NCI-H345 (cell line): ENCODE measurements at regions not wholly inside any gene's neighbourhood (a gene's known extent, or its start where the extent isn't known, plus 50 kb on each side); places are given as distances from the start of the nearest gene placed in this dataset.

Experiments used
- DNase-seq: peaks from one replicate; lab custom pipeline; 2025; lab: John Stamatoyannopoulos, UW

DNA sequence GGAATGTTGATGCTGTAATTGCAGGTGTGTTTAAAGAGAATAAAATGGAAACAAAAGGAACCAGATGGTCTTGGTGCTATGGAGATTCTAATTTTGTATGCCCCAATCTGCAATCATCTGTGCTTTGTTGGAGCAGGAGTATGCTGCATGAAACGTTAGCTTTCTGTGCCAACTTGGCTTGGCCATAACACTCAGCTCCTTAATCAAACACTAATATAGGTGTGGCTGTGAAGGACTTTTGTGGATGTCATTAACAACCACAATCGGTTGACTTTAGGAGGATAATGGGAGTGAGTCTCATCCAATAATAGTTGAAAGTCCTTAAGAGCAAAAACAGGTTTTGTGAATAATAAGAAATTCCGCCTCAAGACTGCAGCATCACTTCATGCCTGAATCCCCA is 399.2 kb downstream of the NLGN4X start:
- no peak for DNase-seq

DNA sequence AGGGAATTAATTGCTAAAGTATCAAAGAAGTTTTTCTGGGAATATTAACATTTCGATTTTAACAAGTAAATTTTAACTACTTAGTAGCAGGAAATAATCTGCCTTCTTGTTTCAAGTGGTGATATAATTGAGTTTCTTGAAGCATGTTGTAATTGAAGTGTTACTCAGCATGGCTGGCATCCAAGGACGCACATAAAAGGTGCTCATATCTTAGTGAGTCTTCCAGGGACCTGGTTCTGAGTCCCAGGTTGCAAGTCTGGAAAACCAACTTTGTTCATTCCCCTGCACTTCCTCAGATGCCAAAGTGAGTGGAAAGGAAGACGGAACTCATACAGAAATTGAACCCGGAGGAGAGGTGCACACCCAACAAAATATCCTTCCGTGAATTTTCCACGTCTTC is 399.6 kb downstream of the NLGN4X start:
- DNase-seq = no peak

DNA sequence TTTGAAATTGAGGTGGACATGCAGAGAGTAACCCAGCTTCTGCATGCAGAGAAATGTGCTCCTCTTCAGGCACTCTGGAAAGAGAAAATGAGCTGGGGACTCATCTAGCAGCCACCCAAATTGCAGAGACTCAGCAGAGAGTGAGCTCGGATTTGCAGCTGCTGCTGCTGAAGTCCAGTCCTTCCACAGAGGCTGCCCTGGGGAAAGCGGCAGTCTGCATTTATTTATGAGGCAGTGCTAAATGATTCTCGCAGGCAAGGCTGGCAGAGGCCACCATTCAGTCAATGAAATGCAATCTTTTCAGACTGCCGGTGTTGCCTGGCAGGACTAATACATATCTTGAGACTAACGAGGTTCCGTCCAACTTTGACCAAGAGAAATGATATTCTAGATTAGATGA is 404.8 kb downstream of the NLGN4X start:
- DNase-seq = no peak

DNA sequence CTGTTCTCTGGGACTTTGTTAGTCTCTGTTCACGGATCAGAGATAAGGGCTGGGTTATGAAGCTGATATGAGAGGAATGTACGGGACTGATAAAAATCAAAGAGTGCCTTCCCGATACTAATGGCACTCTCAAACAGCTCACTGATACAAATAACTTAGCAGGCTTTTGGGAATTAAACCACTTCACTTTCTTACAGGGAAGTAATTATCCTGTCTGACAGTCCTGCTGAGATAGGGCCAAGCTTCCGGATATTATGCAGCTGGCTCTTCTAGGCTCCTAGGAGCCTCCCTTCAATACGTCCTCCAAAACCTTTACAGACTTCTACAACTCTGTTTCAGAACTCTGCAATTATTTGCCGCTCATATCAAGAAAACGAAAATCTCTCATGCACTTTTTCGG is 418.0 kb downstream of the NLGN4X start:
- no peak for DNase-seq

DNA sequence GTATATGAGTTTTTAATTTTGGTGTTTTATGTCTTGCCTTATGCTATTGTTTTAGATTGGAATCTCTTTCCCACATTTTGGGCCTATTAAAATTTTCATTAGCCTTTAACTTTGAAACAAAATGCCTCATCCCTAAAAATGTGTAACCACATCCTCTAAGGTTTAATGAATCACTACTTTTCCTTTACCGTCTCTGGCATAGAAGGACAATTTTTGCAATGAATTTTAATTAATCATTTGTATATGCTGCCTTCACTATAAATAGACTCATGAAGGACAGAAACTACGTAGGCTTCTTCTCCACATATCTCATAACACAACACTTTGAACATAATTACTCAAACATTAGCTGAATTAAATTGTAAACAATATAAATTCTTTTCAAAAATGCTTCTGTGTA is 421.5 kb downstream of the NLGN4X start:
- no peak for DNase-seq

DNA sequence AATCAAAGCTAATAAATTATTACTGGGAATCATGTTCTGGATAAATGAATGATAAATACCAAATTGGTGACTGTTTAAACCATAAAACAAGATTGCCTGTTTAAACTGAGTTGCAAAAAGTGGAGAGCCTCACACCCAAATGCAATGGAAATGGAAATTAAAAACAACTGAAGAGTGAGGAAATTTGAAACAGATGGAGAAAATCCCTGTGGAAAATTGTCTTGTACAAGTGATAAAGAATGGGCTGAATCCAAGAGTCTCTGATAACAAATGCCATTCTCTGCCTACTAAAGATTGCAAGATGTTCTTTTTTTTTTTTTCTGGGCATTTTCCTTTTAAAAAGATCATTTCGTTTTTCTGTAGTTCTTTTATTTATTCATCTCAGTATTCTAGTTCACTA is 426.3 kb downstream of the NLGN4X start:
- no peak for DNase-seq

DNA sequence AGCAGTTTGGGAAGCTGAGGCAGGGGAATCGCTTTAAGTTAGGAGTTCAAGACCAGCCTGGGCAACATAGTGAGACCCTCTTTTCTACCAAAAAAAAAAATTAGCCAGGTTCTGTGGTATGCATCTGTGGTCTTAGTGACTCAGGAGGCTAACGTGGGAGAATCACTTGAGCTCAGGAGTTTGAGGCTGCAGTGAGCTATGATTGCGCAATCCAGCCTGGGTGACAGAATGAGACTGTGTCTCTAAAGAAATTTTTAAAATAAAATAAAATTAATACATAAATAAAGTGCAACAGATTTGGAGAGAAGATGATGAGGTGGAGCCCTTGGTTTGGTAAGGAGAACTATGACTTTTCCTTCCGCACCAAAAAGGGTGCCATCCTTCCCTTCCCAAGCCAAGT is 436.9 kb downstream of the NLGN4X start:
- DNase-seq = no peak

DNA sequence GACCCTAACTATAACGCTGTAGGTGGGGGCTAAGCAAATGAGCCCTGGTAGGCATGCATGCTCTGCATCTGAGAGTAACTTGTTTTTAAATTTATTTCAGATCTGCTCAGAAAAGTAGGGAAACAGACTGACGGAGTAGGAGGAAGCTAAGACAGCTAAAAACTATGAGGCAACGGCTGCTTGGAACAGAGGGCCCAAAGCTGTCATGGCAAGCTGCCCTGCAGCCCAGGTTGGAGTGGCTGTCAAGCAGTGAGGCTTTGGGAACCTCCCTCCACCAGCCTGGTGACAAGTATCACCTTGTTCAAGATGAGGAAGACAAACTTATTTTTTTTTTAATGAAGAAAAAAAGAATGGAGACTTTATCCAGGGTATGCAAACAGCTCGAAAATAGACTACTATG is 439.8 kb downstream of the NLGN4X start:
- no peak for DNase-seq

DNA sequence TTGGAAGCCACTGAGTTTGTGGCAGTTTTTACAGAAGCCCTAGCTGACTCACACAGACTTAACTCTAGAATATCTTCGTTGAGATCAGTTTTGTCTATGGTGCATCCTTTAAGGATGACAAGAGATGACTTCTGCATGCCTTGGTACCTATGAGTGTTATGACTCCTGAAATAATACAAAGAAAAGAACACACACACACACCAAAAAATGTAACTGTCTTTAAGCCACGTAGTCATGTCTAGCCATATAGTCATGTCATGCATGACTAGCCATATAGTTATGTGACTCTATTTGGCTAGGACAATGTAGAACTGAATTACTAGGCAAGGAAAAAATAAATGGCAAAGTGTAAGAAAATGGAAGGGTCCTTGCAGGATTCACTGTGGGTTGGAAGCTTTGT is 447.8 kb downstream of the NLGN4X start:
- no peak for DNase-seq

DNA sequence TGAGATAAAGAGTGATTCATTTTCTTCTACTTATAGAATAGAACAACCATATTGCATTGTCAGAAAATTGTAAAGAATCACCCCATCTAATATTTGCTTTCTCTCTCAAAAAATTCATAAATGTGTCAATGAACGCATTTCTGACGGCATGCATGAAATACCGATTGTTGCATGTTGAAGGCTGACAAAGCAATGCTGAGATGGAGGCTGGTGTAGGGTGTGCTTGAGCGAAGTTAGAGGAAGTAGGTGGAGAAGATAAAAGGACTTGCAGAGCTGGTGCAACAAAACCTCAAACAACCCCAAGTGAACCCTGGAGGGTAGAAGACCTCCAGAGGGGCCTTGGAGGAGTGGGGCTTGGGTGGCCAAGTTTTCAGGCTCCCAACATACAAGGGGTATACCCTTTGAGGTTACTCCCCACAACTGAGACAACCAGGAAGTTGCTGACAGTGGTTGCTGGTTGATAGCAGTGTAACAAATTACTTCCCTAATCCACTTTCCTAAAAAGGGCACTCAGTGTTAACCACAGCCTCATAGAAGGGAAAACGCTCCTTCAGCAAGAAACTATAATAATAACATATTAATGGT is 452.7 kb downstream of the NLGN4X start:
- DNase-seq = no peak

DNA sequence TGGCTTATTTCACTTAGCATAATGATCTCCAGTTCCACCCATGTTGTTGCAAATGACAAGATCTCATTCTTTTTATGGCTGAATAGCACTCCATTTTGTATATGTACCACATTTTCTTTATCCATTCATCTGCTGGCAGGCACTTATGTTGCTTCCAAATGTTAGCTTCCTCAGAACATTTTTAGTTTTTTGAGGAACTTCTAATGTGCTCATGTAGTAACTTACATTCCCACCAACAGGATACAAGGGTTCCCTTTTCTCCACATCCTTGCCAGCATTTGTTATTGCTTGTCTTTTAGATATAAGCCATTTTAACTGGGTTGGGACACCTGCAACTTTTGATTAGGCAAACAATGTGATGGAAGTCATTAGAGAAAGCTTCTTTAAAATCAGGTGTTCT is 454.2 kb downstream of the NLGN4X start:
- DNase-seq = no peak

DNA sequence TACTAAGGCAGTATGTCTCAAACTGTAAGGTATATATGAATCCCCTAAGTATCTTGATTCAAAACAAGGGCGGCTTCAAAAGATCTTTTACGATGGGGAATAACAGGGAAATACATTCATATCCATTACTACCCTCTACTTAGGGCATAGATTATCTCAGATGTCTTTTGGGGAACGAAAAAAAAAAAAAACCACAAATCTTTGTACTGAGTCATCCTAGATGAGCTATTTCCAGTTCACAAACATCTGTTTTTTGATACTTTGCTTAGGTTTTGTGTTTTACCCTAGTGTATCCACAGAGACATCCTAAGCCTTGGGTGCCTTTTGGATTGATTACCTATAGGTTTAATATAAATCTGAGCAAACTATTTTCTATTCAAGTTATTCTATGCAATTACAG is 457.2 kb downstream of the NLGN4X start:
- no peak for DNase-seq

DNA sequence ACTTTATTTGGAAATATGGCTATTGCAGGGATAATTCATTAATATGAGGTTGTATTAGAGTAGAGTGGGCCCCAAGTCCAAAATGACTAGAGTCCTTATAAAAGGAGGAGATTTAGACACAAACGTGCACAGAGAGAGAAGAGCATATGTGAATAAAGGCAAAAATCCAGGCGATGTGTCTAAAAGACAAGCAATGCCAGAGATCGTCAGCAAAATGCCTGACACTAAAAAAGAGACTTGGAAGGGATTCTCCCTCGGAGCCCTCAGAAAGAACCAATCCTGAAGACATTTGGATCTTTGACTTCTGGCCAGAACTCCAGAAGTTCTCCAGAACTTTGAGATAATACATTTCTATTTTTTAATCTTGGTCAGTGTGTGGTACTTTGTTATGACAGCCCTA is 472.1 kb downstream of the NLGN4X start:
- no peak for DNase-seq

DNA sequence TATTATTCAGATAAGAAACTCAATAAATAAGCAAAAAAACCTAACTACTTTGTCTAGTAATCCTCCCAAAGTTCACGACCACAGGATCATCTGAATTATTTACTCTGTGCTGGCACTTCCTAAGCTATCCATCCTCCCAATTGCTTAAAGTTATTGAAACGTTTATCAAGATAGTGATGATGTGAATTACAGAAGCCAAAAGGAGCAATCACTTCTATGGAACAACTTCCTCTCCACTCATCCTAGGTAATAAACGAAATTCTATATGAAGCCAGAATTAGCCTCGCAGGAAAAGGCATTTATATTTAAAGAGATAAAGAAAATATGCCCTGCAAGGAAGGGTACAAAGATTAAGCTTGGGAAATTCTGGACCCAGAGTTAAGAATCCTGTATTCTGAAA is 475.4 kb downstream of the NLGN4X start:
- no peak for DNase-seq

DNA sequence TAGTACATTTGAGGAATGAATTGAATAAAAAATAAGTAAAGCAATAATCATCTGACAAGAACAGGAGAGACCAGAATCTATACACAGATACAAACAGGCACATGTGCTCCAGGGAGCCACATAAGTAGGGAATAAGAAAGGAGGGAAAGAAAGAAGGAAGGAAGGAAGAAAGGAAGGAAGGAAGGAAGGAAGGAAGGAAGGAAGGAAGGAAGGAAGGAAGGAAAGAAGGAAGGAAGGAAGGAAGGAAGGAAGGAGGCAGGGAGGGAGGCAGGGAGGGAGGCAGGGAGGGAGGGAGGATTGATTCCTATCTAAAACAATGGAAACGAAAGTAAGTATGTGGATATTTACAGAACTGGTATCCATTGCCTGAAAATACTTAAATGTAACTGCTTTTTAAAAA is 475.8 kb downstream of the NLGN4X start:
- DNase-seq = no peak

DNA sequence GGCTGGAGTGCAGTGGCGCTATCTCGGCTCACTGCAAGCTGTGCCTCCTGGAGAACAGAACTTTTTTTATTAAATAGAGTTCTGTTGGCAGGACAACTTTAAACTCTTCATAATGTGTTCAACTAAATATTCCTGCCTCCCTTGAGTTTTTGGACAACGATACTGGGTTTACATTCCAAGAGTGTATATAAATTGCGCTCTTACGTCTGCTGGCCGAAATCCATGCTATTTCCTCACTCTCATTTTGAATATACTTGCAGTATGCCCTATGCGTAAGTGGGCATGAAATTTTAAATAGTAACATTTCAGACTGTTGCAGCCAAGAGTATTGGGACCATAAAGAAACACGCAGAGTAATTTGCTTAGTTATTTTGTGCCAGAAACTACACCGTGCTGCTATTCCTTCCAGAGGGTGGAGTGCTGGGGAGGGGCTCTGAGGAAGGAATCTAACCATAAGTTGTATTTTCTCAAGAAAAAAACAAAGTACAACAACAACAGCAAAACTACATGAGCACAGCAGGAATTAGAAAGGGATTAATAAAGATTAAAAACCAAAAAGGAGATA is 480.0 kb downstream of the NLGN4X start:
- no peak for DNase-seq

DNA sequence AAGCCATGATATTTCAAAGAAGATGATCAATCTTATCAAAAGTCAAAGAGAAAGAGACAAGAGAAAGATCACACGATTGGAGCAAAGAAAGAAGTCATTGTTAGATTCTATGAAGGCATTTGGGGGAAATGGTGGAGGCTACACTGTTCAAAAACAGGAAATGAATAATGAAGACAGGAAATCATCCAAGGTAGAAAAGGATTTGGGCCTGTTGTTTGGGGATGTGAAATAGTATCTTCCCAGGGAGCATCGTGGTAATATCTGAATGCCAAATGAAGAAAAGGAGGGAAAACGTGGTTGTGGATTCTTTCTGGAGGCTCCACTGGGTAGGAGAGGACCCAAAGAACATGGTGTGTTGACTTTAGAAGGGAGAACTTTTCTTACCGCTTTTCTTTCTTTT is 482.4 kb downstream of the NLGN4X start:
- no peak for DNase-seq

DNA sequence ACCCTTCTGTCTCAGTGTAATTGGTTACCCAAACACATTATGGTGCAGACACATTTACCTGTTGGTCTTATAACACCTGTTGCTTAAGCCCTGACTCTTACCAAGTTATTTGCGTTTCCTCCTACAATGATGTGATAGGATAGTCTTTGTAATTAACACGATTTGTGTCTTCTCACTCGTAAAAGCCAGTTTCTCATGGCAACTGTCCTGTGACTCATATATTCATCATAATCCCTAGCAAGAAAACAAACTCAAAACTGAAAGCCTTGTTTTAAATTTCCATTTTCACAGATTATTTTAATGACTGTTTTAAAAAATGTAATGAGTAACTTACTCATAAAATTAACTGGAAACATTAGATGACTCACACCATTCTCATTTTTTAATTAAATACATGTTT is 495.2 kb downstream of the NLGN4X start:
- DNase-seq = no peak

DNA sequence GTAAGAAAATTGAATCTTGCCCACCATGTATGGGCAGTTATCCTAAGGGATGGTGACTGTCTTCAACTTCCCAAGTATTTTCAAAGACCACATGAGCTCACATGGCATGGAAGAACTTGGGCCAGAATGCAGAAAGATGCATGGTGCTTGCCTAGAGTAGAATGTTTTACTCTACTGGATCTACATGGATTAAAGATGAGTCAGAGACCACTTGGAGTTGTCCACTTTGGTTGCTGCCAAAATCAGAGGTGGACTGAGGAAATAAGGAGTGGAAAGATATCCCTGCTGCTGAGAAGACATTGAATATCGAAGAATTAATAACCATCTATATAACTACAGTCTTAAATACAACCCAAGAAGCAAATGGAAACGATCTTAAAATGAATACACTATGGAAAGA is 498.1 kb downstream of the NLGN4X start:
- DNase-seq = no peak

DNA sequence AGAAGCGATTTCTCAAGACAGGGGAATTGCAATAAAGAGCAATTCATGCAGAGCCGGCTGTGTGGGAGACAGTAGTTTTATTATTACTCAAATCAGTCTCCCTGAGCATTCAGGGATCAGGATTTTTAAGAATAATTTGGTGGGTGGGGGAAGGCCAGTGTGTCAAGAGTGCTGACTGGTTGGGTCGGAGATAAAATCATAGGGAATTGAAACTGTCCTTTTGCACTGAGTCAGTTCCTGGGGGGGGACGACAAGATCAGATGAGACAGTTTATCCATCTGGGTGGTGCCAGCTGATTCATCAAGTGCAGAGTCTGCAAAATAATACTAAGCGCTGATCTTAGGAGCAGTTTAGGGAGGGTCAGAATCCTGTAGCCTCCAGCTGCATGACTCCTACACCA is 502.4 kb downstream of the NLGN4X start:
- DNase-seq = no peak

DNA sequence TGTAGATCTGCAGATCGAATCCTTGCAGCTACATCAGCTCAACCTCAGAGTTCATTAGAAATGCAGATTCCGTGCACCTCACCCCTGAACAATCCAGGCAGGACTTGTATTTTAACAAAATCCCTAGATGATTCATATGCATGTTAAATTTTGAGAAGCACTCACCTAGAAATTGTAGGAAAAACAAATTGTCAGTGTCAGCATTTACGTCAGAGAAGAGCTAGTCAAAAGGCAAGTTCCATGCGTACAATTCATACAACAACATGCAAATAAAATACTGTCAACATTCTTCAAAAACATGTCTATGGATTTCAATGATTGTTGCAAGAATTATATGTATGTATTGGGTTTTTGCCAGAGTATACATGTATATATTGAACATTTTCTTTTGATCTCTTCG is 504.5 kb downstream of the NLGN4X start:
- DNase-seq = no peak

DNA sequence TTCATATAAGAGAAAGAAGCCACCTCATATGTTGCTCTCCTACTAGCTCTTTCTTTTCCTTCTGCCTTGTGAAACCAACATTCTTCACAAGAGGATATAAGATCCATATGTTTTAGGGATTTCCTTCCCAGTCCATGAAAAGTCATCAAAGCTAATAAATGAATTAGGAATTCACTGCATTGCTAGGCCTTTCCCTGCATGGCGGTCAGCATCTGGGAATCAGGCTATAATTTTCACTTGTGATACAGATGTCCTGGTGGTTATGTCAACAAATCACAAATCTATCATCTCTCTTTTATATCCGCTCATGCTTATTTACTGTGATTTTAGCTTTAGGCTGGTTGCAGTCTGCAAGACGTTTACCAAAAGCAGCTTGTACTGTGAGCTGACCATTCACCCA is 510.0 kb downstream of the NLGN4X start:
- no peak for DNase-seq

DNA sequence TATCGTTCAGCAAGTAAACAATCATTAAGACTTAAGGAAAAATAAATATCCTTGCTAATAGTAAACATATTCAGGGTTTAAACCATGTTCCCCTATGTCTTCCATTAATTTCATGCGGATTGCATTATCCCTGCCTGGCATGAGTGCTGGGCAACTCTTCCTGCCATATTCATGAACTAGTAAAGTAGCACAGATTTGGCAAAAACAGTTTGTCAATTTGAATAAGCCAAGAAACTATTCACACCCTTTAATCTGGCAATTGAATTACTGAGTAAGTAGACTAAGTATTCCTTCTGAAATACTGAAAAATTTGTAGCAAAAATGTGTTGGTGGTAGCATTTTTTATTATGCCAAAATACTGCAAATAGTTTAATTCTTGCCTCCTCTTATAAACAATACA is 512.0 kb downstream of the NLGN4X start:
- DNase-seq = no peak

DNA sequence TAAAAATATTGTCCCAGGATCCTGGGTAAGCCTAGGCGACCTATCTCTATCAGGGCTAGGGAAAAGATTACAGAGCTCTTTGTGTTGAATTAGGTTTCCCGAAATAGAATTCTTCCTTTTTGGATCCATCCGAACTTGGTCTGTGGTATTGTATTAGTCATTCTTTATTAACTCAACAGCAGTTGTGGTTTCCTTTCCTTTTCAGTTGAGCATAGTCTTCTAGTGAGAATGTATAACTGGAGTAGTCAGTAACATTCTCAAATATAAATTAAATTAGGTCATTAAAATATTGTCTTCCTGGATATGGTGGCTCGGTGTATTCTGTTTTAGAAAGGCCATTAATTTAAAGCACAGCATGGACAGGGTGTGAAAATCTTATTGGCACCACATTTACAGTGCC is 520.4 kb downstream of the NLGN4X start:
- DNase-seq = no peak

DNA sequence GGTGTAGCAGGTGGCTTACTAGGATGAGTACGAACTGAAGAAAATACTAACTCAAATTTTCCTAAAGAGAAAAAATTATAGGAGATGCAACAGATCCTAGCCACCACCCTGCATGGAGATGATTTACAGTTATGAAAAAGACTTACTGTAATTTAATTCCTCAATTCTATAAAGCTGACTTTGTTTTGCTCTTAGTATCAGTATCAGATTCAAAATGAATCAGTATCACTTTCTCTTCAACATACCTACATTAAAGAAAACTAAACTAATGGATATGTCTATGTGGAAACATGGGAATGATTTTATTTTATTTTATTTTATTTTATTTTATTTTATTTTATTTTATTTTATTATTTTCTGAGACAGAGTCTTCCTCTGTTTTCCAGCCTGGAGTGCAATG is 525.8 kb downstream of the NLGN4X start:
- no peak for DNase-seq
